ENCODE measurements at regions not wholly inside any gene's neighbourhood (a gene's known extent, or its start where the extent isn't known, plus 50 kb on each side); places are given as distances from the start of the nearest gene placed in this dataset.
"Not testable (repeated sequence)": the region's sequence is repeated elsewhere in the genome, so short reads cannot be mapped to it uniquely, and the experiment has no call there.

DNA sequence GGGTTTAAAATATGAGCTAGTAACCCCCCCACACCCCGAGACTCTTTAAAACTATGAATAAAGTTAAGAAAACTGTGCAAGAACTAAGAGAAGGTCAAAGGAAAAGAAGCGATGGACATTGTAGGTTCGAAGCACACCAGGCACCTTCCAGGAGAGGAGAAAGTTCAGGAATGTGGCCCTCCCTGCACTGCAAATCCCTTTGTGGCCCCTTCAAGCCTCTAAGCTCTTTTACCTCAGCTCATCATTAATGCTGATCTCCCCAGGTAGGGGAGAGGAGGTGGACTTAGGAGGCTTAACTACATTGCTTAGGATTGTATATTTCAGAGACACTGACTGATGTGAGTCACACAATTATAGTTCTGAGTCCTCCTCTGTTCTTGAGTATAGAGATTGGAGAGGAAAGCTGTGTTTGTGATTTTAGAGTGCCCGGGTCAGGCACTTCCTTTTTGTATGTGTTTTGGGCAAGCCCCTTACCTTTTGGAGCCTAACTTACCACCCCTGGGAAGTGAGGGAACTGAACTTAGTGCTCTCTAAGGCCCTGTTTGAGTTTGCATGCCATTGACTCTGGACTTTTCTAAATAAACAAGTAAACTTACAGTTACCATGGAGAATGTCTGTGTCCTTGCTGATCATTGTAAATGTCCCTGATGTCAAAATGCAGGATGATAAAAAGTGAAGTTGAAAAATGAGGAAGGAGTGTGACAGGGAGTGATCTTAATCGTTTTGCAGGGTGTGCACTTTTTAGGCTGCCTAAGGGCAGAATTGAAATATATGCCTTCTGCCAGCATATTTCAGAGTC is 140.8 kb upstream of the ZEB2 start:
- WGBS, 3 donors: 66 to 71% (median 69%) methylated on average over 5 of the region's 5 CpGs
- H3K27ac ChIP-seq (ENCODE audit: low read depth, low read length): peak overlapping the region; percentile 6

DNA sequence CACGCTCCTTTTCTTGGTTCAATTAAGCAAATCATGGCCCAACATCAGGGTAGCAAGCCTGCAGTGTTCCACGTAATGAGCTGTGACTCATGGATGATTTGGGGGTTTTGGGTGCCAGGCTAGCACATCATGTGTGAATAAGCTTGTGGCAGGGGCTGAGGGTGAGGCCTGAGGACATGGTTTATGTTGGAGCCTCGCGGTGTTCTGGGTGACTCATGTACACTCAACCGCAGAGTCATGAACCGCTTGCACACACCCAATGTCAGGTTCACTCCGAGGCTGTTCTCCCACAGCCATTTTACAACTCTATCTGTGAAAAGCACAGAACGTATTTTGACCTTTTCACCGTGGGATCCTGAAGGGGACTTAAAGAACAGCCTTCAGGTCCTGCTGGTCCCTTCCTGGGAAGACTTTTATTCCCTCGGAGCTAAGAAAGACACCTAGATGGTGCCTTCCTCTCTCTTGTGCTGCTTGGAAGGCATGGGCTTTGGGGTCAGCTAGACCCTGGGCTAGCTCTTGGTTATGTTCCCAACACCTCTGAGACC is 139.9 kb upstream of the ZEB2 start:
- no peak overlapping the region for H3K27ac ChIP-seq (ENCODE audit: low read depth, low read length)

DNA sequence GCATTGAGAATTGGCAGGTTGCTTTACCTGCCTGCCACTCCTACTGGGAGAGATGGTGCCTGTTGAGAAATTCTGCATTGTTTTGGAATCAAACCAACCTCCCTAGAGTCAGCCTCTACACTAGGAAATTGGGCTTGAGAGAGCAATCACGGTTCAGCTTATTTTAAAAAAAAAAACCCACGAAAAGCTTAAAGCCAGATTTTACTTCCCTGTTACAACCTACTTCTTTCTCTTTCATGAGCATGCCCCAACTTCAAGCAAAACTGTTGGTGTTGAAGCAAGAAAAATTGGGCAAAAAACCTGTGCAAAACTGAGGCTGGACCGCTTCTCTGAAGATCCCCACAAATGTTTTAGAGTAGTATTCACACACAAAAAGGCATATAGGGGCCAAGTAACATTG is 134.6 kb upstream of the ZEB2 start:
- no peak overlapping the region for H3K27ac ChIP-seq (ENCODE audit: low read depth, low read length)
- 60 to 89% (median 69%) methylated on average over 3 of the region's 3 CpGs for WGBS, 3 donors

More for the DNA sequence above, 139.9 kb upstream of the ZEB2 start:
- 87 to 94% (median 89%) methylated on average over 10 of the region's 10 CpGs for WGBS, 3 donors

DNA sequence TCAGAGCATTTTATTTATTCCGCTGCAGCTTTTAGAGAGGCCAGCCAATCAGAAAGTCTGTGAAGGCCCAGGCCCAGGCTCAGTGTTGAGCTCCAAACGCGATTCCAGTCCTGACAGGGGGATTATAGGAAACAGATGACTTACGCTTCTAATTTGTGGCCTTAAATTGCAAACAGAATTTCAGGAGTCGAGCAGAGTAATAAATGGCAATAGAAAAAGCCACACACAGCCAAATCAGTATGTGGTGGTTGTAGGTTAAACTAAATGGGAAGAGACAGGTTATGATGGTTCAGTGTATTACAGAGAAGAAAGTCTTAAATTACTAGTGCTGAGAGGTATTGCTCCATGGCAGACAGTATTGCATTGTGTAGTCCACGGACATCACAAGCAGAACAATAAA is 131.0 kb upstream of the ZEB2 start:
- no peak overlapping the region for H3K27ac ChIP-seq (ENCODE audit: low read depth, low read length)
- WGBS, 3 donors: 88 to 92% (median 88%) methylated on average over 6 of the region's 6 CpGs

DNA sequence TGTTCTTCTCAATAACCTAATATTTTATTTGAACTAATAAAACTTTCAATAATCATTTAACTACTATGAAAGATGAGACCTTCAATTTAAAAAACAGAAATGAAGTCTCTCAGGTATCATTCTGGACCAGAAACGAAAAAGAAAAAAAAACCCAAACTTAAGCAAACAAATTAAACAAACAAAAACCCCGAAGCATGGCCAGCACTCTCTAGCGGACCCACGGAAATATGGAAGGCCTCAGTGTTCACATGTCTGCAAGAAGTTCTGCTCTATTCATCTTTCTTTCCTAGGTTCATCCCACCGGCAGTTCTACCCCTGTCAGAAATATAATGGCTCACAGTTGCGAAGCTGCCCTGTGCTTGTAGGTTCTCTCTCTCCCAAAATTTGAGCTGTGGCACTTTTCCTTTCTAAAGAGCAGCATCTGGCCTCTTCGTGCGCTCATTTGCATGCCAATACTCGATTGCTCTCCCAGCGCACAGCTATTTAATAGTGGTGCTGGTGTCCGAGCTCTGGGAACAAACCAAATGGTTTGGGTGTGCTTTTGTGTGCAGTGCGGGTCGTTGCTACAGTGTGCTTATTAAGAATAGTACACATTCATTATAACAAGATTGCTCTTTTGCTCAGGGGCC is 129.0 kb upstream of the ZEB2 start:
- H3K27ac ChIP-seq (ENCODE audit: low read depth, low read length): no peak overlapping the region
- 69 to 93% (median 87%) methylated on average over 13 of the region's 13 CpGs for WGBS, 3 donors

DNA sequence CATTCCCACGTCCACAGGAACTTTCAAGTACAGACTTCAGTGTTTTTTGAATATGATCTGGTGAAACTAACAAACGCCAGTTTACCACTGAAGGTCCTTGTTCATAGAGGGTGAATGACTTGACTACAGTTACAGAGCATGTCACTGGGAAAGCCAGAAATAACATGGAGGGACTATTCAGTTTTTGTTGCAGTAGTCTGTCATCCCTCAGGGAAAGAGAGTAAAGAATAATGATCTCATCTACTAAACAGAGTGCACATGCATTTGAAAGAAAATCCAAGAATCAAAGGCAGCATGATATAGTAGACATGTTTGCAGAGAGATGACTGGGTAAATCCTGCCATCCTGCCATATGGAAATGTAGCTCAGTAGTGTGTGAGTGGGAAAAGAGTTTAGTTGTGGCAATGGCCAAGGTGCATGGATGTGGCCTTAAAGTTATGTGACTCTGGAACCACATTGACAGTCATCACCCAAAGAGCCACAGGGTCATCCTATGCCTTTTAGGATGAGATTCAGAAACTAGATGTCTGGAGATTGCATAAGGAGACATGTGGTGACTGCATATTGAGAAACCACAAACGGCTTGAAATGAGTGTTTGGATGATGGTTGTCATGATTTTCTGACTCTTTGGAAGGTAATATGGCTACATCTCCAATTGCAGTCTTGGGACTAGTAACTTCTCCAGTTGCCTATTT is 125.3 kb upstream of the ZEB2 start:
- 62 to 86% (median 70%) methylated on average over 3 of the region's 3 CpGs for WGBS, 3 donors
- H3K27ac ChIP-seq (ENCODE audit: low read depth, low read length): no peak overlapping the region

DNA sequence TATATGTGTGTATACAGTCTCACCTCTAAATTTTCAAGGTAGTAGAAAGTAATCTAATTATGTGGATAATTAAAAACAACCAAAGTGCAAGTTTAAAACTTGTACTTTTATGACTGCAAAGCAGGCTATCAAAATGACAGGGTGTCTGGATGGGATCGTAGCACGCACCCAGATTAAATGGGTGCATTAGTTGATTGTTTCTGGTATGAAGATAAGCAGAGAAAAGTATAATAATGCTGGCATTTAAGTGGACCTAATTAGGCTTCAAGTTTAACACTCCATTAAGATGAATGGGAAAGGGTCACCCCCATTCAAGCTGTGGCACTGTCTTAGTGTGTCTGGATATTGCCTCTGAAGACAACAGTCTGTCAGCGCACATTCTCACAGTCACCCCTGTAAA is 124.6 kb upstream of the ZEB2 start:
- WGBS, 3 donors: 94 to 100% (median 98%) methylated on average over 3 of the region's 3 CpGs
- H3K27ac ChIP-seq (ENCODE audit: low read depth, low read length): no peak overlapping the region

DNA sequence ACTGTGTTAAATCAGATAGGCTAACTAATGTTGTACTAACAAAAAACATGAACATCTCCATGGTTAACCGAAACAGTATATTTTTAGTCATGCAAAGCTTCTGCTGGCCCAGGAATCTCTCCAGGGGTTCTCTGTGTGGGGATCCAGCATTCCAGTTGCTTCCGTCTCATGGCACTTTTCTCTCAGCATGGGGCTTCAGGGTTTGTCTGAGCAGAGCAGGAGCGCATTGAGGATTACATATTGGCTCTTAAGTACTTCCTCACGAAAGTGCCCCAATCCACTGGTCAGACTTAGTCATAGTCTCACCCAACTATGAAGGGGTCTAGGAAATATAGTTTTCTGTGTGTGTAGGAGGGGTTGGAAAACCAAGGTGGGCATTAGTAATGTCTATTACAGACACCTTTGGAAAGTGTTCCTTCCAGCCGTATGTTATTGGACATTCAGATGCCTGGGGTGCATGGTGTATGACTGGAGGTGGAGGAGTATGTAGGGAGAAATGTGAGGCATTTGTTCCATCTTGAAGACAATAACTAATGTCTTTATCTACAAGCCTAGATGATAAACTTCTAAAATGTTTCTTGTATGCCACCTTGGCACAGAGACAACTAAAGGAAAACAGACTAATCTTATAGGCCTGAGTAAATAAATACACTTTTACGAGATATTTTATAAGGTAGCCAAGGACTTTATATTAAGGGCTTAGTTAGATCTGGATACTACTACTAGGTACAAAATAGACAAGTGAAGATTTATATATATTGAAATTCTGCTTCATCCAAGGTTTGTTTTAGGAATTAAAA is 123.8 kb upstream of the ZEB2 start:
- 83 to 89% (median 85%) methylated on average over 6 of the region's 6 CpGs for WGBS, 3 donors
- H3K27ac ChIP-seq (ENCODE audit: low read depth, low read length): no peak overlapping the region

DNA sequence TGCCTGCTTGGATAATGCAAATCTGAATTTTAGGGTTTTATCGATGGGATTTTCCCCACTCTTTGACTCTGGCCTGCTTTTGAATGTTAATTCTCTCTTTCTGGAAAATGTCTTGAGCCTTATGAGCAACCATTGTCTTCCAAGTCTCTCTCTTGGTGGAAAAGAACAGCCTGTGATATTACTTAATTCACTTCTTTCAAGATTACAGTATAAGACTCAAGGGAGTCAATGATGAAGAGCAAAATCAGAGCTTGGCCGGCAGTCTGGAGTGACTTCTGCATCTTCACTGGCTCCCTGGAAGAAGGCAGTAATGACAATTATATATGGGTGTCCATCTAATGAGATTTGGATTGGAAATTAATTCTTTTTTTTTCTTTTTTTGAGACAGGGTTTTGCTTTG is 122.9 kb upstream of the ZEB2 start:
- WGBS, 3 donors: 69 to 87% (median 72%) methylated on average over 2 of the region's 2 CpGs
- no peak overlapping the region for H3K27ac ChIP-seq (ENCODE audit: low read depth, low read length)

DNA sequence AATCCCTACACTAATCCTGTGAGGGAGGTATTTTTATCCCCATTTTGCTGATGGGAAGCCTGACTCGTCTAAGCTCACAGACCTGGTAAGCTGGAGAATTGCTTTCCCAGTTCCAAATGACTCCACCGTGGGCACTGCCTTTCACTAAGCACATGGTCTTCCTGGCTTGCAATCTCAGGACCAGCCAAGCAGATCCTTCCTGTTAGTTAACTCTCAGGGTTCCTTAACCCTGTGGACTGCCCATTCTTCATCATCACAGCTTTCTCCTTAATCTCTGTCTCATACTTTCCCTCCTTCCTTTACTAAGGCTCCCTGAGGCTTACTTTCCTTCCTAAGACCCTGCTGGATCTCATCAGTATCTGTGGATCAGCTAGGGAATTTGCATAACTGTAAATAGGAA is 122.2 kb upstream of the ZEB2 start:
- WGBS, 3 donors: 32 to 55% (median 39%) methylated on average over 2 of the region's 2 CpGs
- no peak overlapping the region for H3K27ac ChIP-seq (ENCODE audit: low read depth, low read length)

DNA sequence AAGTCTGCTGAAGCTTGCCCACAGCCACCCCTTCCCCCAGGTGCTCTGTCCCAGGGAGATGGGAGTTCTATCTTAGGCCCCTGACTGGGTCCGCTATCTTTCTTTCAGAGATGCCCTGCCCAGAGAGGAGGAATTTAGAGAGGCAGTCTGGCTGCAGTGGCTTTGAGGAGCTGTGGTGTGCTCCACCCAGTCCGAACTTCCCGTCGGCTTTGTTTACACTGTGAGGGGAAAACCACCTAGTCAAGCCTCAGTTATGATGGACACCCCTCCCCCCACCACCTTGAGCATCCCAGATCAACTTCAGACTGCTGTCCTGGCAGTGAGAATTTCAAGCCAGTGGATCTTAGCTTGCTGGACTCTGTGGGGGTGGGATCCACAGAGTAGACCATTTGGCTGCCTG is 118.3 kb upstream of the ZEB2 start:
- not testable (repeated sequence) for H3K27ac ChIP-seq (ENCODE audit: low read depth, low read length)
- WGBS, 3 donors: 74 to 86% (median 80%) methylated on average over 4 of the region's 4 CpGs

DNA sequence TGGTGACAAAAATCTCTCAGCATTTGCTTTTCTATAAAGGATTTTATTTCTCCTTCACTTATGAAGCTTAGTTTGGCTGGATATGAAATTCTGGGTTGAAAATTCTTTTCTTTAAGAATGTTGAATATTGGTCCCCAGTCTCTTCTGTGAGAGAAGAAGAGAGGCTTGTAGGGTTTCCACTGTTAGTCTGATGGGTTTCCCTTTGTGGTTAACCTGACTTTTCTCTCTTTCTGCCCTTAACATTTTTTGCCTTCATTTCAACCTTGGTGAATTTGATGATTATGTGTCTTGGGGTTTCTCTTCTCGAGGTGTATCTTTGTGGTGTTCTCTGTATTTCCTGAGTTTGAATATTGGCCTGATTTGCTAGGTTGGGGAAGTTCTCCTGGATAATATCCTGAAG is 116.9 kb upstream of the ZEB2 start:
- H3K27ac ChIP-seq (ENCODE audit: low read depth, low read length): not testable (repeated sequence)
- WGBS, 3 donors: 74 to 92% (median 83%) methylated on average over 1 of the region's 1 CpG

DNA sequence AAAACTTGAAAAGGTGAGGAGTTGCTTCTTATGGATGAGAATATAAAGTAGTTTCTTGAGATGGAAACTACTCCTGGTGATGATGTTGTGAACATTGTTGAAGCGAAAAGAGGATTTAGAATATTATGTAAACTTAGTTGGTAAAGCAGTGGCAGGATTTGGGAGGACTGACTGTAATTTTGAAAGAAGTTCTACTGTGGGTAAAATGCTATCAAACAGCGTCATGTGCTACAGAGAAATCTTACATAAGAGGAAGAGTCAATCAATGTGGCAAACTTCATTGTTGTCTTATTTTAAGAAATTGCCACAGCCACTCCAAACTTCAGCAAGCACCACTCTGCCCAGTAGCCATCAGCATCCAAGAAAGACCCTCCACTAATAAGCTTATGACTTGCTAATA is 112.9 kb upstream of the ZEB2 start:
- 66 to 91% (median 71%) methylated on average over 2 of the region's 2 CpGs for WGBS, 3 donors
- no peak overlapping the region for H3K27ac ChIP-seq (ENCODE audit: low read depth, low read length)

DNA sequence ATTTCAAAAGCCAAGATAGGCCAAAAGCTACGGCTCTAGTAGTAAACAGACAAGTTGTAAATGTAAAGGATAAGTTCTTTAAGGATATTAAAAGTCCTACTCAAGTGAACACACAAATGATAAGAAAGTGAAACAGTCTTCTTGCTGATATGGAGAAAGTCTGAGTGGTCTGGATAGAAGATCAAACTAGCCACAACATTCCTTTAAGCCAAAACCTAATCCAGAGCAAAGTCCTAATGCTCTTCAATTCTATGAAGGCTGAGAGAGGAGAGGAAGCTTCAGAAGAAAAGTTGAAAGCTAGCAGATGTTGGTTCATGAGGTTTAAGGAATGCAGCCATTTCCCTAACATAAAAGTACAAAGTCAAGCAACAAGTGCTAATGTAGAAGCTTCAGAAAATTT is 111.7 kb upstream of the ZEB2 start:
- H3K27ac ChIP-seq (ENCODE audit: low read depth, low read length): no peak overlapping the region
- 83 to 93% (median 84%) methylated on average over 1 of the region's 1 CpG for WGBS, 3 donors

DNA sequence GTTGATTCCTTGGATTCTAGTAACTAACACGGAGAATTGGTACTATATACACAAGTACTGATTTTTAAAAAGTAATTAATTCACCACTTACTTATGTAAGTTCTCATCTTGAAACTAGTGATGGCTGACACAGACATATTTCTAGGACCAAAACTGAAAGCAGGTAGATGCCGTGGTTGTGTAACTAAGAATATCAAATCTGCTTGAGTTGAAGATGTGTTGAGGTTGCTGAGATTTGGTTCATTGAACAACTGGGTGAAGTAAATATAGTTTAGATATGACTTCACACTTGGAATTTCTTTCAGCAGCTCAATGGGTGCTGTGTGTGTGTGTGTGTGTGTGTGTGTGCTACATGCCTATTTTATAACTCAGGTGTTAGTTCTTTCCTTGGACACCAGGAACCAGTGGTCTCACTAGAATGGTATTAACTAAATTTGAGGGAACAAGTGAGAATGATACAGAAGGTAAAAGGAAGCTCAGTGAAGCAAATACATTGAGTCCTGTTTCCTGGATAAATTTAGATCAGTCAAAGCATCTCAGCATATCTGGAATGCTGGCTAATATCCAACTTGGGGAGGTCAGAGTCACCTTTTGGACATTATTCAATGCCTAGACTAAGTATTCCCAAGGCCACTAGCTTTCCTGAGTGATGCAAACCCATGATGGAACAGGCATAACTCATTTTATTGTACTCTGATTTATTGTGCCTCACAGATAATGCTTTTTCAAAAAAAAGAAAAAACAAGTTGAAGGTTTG is 110.7 kb upstream of the ZEB2 start:
- 79 to 86% (median 82%) methylated on average over 2 of the region's 2 CpGs for WGBS, 3 donors
- no peak overlapping the region for H3K27ac ChIP-seq (ENCODE audit: low read depth, low read length)

DNA sequence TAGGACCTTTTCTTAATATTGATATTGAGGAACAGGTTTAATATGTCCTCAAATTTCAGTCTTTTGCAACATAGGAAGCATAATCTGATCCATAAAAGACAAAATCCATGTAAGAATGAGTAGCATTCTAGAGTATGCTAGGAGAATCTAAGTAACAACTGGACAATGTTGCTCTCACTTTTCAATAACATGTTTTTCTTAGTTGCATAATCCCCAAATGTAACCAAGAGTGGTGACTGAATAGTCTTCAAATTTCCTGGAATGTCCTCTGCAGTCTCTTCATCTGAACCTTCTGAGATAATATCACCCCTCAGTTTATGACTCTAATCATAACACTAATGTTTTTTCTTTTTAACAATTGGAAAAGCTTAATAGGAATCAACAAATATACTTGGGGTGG is 110.0 kb upstream of the ZEB2 start:
- H3K27ac ChIP-seq (ENCODE audit: low read depth, low read length): no peak overlapping the region

DNA sequence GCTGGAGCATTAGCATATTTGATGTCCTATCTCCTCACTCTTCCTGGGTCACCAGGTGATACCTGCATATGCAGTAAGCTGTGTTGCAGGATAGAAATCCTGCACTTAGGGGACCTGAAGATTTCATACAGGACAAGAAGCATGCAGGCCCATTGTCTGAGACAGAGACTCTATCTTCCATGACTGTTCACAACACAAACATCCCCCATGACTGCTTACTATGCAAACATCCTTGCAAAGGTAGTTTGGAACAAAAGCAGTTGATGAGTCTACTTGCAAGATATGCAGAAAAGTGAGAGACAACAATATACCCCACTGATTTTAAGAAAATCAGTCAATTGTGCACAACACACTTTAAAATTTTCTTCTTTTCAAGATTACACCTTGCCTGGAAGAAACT is 108.6 kb upstream of the ZEB2 start:
- no peak overlapping the region for H3K27ac ChIP-seq (ENCODE audit: low read depth, low read length)

DNA sequence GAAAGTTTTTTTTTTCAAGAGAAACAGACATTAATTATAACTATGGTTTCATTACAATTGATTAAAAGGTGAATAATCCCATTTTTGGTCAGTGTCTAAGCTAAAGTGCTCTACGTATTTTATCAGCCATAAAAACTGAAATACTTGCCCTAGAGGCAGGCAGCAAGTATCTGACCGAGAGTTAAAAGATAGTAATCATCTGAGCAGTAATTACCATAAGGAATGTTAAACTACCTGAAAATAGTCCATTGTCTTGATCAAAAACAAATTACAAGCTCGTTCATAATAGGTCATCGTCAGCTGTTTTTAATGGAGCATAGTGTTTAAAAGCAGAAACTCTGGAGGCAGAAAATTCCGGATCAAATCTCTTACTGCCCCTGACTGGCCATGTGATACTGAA is 105.7 kb upstream of the ZEB2 start:
- 70 to 85% (median 79%) methylated on average over 5 of the region's 5 CpGs for WGBS, 3 donors
- no peak overlapping the region for H3K27ac ChIP-seq (ENCODE audit: low read depth, low read length)

Data from adipose tissue (tissue), 3 donors.